ENCODE measurements at regions not wholly inside any gene's neighbourhood (a gene's known extent, or its start where the extent isn't known, plus 50 kb on each side); places are given as distances from the start of the nearest gene placed in this dataset.

DNA sequence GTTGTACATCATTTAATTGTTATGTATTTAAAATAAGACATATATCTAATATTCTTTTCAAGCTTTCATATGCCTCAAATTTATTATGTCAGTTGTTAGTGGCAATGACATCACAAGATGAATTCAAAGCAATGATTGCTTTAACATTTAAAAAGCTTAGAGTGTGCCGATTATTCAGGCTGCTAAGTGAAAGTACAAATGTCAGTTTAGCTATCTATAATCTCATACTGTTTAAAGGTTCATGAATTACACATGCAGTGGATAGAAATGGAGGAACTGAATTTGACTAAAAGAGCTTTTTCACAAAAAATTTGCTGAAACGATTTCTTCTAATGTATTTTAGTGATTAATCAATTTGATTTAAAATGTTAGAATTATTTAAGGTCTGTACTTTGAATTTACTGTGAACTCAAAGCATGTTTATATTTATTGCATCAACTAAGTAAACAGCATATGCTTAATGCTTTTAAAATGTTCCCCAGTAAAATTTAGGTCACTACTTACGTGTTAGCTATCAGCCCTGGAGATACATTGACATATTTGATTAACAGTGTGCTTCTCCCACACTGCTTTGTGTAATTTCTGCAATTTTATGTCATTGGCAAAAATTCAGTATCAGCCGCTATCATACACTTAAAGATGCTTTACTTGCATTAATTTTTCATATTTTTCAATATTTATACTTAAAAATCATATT is 334.9 kb downstream of the PARP8 start:
- TF ChIP-seq, protein P1, sequence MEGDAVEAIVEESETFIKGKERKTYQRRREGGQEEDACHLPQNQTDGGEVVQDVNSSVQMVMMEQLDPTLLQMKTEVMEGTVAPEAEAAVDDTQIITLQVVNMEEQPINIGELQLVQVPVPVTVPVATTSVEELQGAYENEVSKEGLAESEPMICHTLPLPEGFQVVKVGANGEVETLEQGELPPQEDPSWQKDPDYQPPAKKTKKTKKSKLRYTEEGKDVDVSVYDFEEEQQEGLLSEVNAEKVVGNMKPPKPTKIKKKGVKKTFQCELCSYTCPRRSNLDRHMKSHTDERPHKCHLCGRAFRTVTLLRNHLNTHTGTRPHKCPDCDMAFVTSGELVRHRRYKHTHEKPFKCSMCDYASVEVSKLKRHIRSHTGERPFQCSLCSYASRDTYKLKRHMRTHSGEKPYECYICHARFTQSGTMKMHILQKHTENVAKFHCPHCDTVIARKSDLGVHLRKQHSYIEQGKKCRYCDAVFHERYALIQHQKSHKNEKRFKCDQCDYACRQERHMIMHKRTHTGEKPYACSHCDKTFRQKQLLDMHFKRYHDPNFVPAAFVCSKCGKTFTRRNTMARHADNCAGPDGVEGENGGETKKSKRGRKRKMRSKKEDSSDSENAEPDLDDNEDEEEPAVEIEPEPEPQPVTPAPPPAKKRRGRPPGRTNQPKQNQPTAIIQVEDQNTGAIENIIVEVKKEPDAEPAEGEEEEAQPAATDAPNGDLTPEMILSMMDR (conservative IDR thresholded peaks at IDR 0.05) = no peak
- H4K91ac ChIP-seq (ENCODE audit: insufficient read length, low read depth, low read length) = no peak overlapping the region
- no peaks in the 10 kb centered on the region for H3K23me2 ChIP-seq (ENCODE audit: insufficient read length, low read depth, low read length, poor library complexity, severe bottlenecking)
- H3K27ac ChIP-seq (ENCODE audit: insufficient read length, low read depth, low read length) = no peak overlapping the region
- H3K4me3 Mint-ChIP-seq = no peak overlapping the region
- no peak overlapping the region for H3K27ac Mint-ChIP-seq
- no peaks in the 10 kb centered on the region for H3K9me3 ChIP-seq (ENCODE audit: control insufficient read depth, low read depth, low read length)
- H3K27me3 ChIP-seq (ENCODE audit: insufficient read depth, low read length) = no peaks in the 10 kb centered on the region
- H3K4me2 ChIP-seq (ENCODE audit: insufficient read depth, insufficient read length, low read length) = no peak overlapping the region
- no peak overlapping the region for H2BK5ac ChIP-seq (ENCODE audit: insufficient read length, low read length)
- no peak overlapping the region for H2BK15ac ChIP-seq (ENCODE audit: low read depth, low read length)
- H3K23ac ChIP-seq (ENCODE audit: insufficient read length, low read depth, low read length) = no peak overlapping the region
- no peaks in the 10 kb centered on the region; a peak in 1 of 7 replicates for H3K36me3 Mint-ChIP-seq (ENCODE audit: insufficient read depth in 1 of 3, low read depth in 3 of 3)
- H4K20me1 ChIP-seq (ENCODE audit: control insufficient read depth, insufficient read depth, insufficient read length) = no peaks in the 10 kb centered on the region
- no peak overlapping the region for H2BK120ac ChIP-seq (ENCODE audit: low read depth, low read length, poor library complexity, severe bottlenecking)
- H4K5ac ChIP-seq (ENCODE audit: insufficient read length, low read depth, low read length) = no peak overlapping the region
- H3K9ac ChIP-seq (ENCODE audit: extremely low read depth, insufficient read length, low read length) = no peak overlapping the region
- H3K56ac ChIP-seq (ENCODE audit: insufficient read length, low read depth, low read length) = no peak overlapping the region
- no peak overlapping the region for H2AK5ac ChIP-seq (ENCODE audit: insufficient read length, low read length)
- H3K18ac ChIP-seq (ENCODE audit: insufficient read length, low read depth, low read length) = no peak overlapping the region
- H2BK12ac ChIP-seq (ENCODE audit: insufficient read length, low read depth, low read length) = no peak overlapping the region
- no peaks in the 10 kb centered on the region for H3K27me3 Mint-ChIP-seq (ENCODE audit: low read depth)
- H3K4me1 Mint-ChIP-seq = no peaks in the 10 kb centered on the region
- no peaks in the 10 kb centered on the region for H3K9me3 Mint-ChIP-seq
- 100% methylated on average over 1 of the region's 4 CpGs for WGBS (ENCODE audit: extremely low coverage, insufficient read length, low lambda C conversion rate)
- no peaks in the 10 kb centered on the region for H3K4me1 ChIP-seq (ENCODE audit: insufficient read depth, low read length)
- no peaks in the 10 kb centered on the region for H3K79me2 ChIP-seq (ENCODE audit: insufficient read depth, low read length)
- no peak overlapping the region for H3K14ac ChIP-seq (ENCODE audit: insufficient read depth, low read length)
- no peak overlapping the region for H2BK20ac ChIP-seq (ENCODE audit: low read depth, low read length, poor library complexity, severe bottlenecking)
- no peak for DNase-seq
- no peaks in the 10 kb centered on the region for H3K79me1 ChIP-seq (ENCODE audit: insufficient read depth, low read depth, low read length, poor library complexity, severe bottlenecking)
- no peak overlapping the region for H4K8ac ChIP-seq (replicated peaks; ENCODE audit: insufficient read length, low read depth, low read length)
- H3K4ac ChIP-seq (ENCODE audit: low read depth, low read length) = no peak overlapping the region
- H2AFZ ChIP-seq (ENCODE audit: low read length) = no peak overlapping the region
- no peak overlapping the region for H3T11ph ChIP-seq (ENCODE audit: low read length)
